ENCODE measurements at regions not wholly inside any gene's neighbourhood (a gene's known extent, or its start where the extent isn't known, plus 50 kb on each side); places are given as distances from the start of the nearest gene placed in this dataset.
"Not testable (repeated sequence)": the region's sequence is repeated elsewhere in the genome, so short reads cannot be mapped to it uniquely, and the experiment has no call there.

GRCh38 chr3:190970560-190970959 lies 108.1 kb upstream of the GMNC start:
- POLR2A ChIA-PET: no interaction called here
- Mint-ChIP-seq H3K27ac (no peak overlapping the region), H3K9me3 (ENCODE audit: insufficient read depth) (no peaks in the 10 kb centered on the region), H3K4me3 (no peak overlapping the region), H3K27me3 (no peaks in the 10 kb centered on the region), H3K4me1 (no peaks in the 10 kb centered on the region)
- no peaks in the 10 kb centered on the region for H3K27me3 ChIP-seq (replicated peaks in 1 of 4; ENCODE audit: control extremely low read depth in 1 of 4, control insufficient read depth in 3 of 4, insufficient read depth in 4 of 4, low read length in 3 of 4)
- H3K79me2 ChIP-seq (ENCODE audit: control insufficient read depth, insufficient read depth, low read length): no peaks in the 10 kb centered on the region
- H3K36me3 ChIP-seq (replicated peaks in 1 of 2; ENCODE audit: control extremely low read depth in 1 of 2, control insufficient read depth in 1 of 2, extremely low read depth in 1 of 2, insufficient read depth in 2 of 2, low read length in 1 of 2): no peaks in the 10 kb centered on the region
- no peak for TF ChIP-seq CTCF (IDR thresholded peaks at IDR 0.05)
- no peak for TF ChIP-seq EZH2 (IDR thresholded peaks at IDR 0.05; ENCODE audit: borderline replicate concordance, insufficient read depth, low read depth, low read length, poor library complexity, severe bottlenecking)
- H3K4me1 ChIP-seq (ENCODE audit: control insufficient read depth in 2 of 2, insufficient read depth in 2 of 2, low read length in 2 of 2): no peaks in the 10 kb centered on the region
- no peaks in the 10 kb centered on the region for H4K20me1 ChIP-seq (ENCODE audit: control insufficient read depth, insufficient read depth, low read length, poor library complexity, severe bottlenecking)
- H3K4me3 ChIP-seq (ENCODE audit: control extremely low read depth in 1 of 5, extremely low read depth in 1 of 5, insufficient read depth in 1 of 5, low read depth in 2 of 5, low read length in 4 of 5): no peak overlapping the region
- H3K9ac ChIP-seq (ENCODE audit: low read length): no peak overlapping the region
- intact Hi-C loops (cut with micrococcal nuclease): no loop called here
- no peaks in the 10 kb centered on the region for H3K9me3 ChIP-seq (ENCODE audit: control extremely low read depth in 1 of 3, control insufficient read depth in 2 of 3, insufficient read depth in 1 of 3, low read length in 2 of 3)
- H3K27ac ChIP-seq (ENCODE audit: low read length in 2 of 2): no peak overlapping the region
- CTCF ChIA-PET: no interaction called here
- DNase-seq (no peak), ATAC-seq (ENCODE audit: low read depth) (no peak)
- H3K4me2 ChIP-seq (replicated peaks; ENCODE audit: low read depth, low read length, poor library complexity, severe bottlenecking): no peak overlapping the region
- H2AFZ ChIP-seq (ENCODE audit: insufficient read depth, low read depth, low read length, poor library complexity, severe bottlenecking): no peak overlapping the region

- POLR2A ChIA-PET: no interaction called here
- WGBS (ENCODE audit: insufficient coverage): 88% methylated on average over 1 of the region's 2 CpGs
- Mint-ChIP-seq H3K27ac (no peak overlapping the region), H3K4me3 (no peak overlapping the region), H3K4me1 (no peaks in the 10 kb centered on the region), H3K27me3 (no peaks in the 10 kb centered on the region), H3K9me3 (ENCODE audit: insufficient read depth) (no peaks in the 10 kb centered on the region)
- DNase-seq (no peak), ATAC-seq (ENCODE audit: low read depth) (no peak)
- CTCF ChIA-PET: interaction anchor here (0.7 kb wide), 1 partner anchor 9 kb away, joined by 4 read pairs; no protein-coding TSS in a partner anchor
- H3K27me3 ChIP-seq (replicated peaks in 1 of 4; ENCODE audit: control extremely low read depth in 1 of 4, control insufficient read depth in 3 of 4, insufficient read depth in 4 of 4, low read length in 3 of 4): no peaks in the 10 kb centered on the region
- H3K4me2 ChIP-seq (replicated peaks; ENCODE audit: low read depth, low read length, poor library complexity, severe bottlenecking): no peak overlapping the region
- no peaks in the 10 kb centered on the region for H3K36me3 ChIP-seq (replicated peaks in 1 of 2; ENCODE audit: control extremely low read depth in 1 of 2, control insufficient read depth in 1 of 2, extremely low read depth in 1 of 2, insufficient read depth in 2 of 2, low read length in 1 of 2)
- intact Hi-C loops (cut with micrococcal nuclease): no loop called here
- TF ChIP-seq CTCF (IDR thresholded peaks at IDR 0.05): no peak
- TF ChIP-seq EZH2 (IDR thresholded peaks at IDR 0.05; ENCODE audit: borderline replicate concordance, insufficient read depth, low read depth, low read length, poor library complexity, severe bottlenecking): no peak
- H3K9ac ChIP-seq (ENCODE audit: low read length): no peak overlapping the region
- no peaks in the 10 kb centered on the region for H3K9me3 ChIP-seq (ENCODE audit: control extremely low read depth in 1 of 3, control insufficient read depth in 2 of 3, insufficient read depth in 1 of 3, low read length in 2 of 3)
- H4K20me1 ChIP-seq (ENCODE audit: control insufficient read depth, insufficient read depth, low read length, poor library complexity, severe bottlenecking): no peaks in the 10 kb centered on the region
- no peaks in the 10 kb centered on the region for H3K79me2 ChIP-seq (ENCODE audit: control insufficient read depth, insufficient read depth, low read length)
- H2AFZ ChIP-seq (ENCODE audit: insufficient read depth, low read depth, low read length, poor library complexity, severe bottlenecking): no peak overlapping the region
- no peaks in the 10 kb centered on the region for H3K4me1 ChIP-seq (ENCODE audit: control insufficient read depth in 2 of 2, insufficient read depth in 2 of 2, low read length in 2 of 2)
- H3K4me3 ChIP-seq (ENCODE audit: control extremely low read depth in 1 of 5, extremely low read depth in 1 of 5, insufficient read depth in 1 of 5, low read depth in 2 of 5, low read length in 4 of 5): no peak overlapping the region
- H3K27ac ChIP-seq (ENCODE audit: low read length in 2 of 2): no peak overlapping the region
These were observed 106.1 kb upstream of the GMNC start for GRCh38 chr3:190968616-190969015.

GRCh38 chr3:190964931-190965330 lies 102.4 kb upstream of the GMNC start:
- H3K4me3 ChIP-seq (ENCODE audit: control extremely low read depth in 1 of 5, extremely low read depth in 1 of 5, insufficient read depth in 1 of 5, low read depth in 2 of 5, low read length in 4 of 5); H3K4me1 ChIP-seq (ENCODE audit: control insufficient read depth in 2 of 2, insufficient read depth in 2 of 2, low read length in 2 of 2); H3K4me1 Mint-ChIP-seq; H3K4me3 Mint-ChIP-seq; H2AFZ ChIP-seq (ENCODE audit: insufficient read depth, low read depth, low read length, poor library complexity, severe bottlenecking); POLR2A ChIA-PET; intact Hi-C loops (cut with micrococcal nuclease); DNase-seq; H3K27me3 ChIP-seq (replicated peaks in 1 of 4; ENCODE audit: control extremely low read depth in 1 of 4, control insufficient read depth in 3 of 4, insufficient read depth in 4 of 4, low read length in 3 of 4); H3K27ac ChIP-seq (ENCODE audit: low read length in 2 of 2); H3K79me2 ChIP-seq (ENCODE audit: control insufficient read depth, insufficient read depth, low read length); H3K36me3 ChIP-seq (replicated peaks in 1 of 2; ENCODE audit: control extremely low read depth in 1 of 2, control insufficient read depth in 1 of 2, extremely low read depth in 1 of 2, insufficient read depth in 2 of 2, low read length in 1 of 2); H4K20me1 ChIP-seq (ENCODE audit: control insufficient read depth, insufficient read depth, low read length, poor library complexity, severe bottlenecking); H3K4me2 ChIP-seq (replicated peaks; ENCODE audit: low read depth, low read length, poor library complexity, severe bottlenecking); H3K9me3 ChIP-seq (ENCODE audit: control extremely low read depth in 1 of 3, control insufficient read depth in 2 of 3, insufficient read depth in 1 of 3, low read length in 2 of 3); H3K9me3 Mint-ChIP-seq (ENCODE audit: insufficient read depth); H3K27me3 Mint-ChIP-seq; CTCF ChIA-PET; H3K9ac ChIP-seq (ENCODE audit: low read length); ATAC-seq (ENCODE audit: low read depth); H3K27ac Mint-ChIP-seq: not testable (repeated sequence)
- 67% methylated on average over 19 of the region's 20 CpGs for WGBS (ENCODE audit: insufficient coverage)

All from B cell (primary cell).